Astrocyte (in vitro differentiated cells and primary cell): ENCODE measurements at regions not wholly inside any gene's neighbourhood (a gene's known extent, or its start where the extent isn't known, plus 50 kb on each side); places are given as distances from the start of the nearest gene placed in this dataset.

Source experiments
- CTCF ChIP-seq: IDR thresholded peaks from 2 replicates; pipeline ENCODE4 v1.5.1; 2011; ENCODE audit warnings: low read depth, mild to moderate bottlenecking, inconsistent platforms, low read length, moderate library complexity; ENCODE audit not compliant: insufficient read depth
- EZH2 ChIP-seq: IDR thresholded peaks from 2 replicates; pipeline ENCODE4 v1.6.1; 2012; ENCODE audit warnings: mild to moderate bottlenecking, low read length, inconsistent platforms; ENCODE audit not compliant: insufficient read depth

- TF ChIP-seq CTCF, result no peak
- TF ChIP-seq EZH2, result no peak
These were observed 235.4 kb downstream of the PDCD6IP start for GRCh38 chr3:34033839-34034238.
